ENCODE measurements at regions not wholly inside any gene's neighbourhood (a gene's known extent, or its start where the extent isn't known, plus 50 kb on each side); places are given as distances from the start of the nearest gene placed in this dataset.
"Not testable (repeated sequence)": the region's sequence is repeated elsewhere in the genome, so short reads cannot be mapped to it uniquely, and the experiment has no call there.

DNA sequence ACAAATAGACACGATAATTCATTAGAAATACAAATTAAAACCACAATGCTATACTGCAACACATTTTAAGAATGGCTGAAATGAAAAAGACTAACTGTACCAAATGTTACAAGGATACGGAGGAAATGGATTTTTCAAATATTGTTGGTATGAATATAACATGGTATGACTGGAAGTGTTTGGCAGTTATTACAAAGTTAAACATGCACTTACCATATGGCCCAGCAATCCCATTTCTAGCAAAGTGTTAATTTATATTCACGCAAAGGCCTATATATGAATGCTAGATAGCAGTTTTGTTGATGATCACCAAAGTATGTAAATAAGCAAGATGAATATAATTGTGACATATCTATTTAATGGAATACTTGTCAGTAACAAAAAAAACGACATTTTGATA, 497.8 kb upstream of the FSIP2 start:
- DNase-seq (ENCODE audit: low spot score) = no peak
- intact Hi-C loops (cut with DNase I) = no loop called here

DNA sequence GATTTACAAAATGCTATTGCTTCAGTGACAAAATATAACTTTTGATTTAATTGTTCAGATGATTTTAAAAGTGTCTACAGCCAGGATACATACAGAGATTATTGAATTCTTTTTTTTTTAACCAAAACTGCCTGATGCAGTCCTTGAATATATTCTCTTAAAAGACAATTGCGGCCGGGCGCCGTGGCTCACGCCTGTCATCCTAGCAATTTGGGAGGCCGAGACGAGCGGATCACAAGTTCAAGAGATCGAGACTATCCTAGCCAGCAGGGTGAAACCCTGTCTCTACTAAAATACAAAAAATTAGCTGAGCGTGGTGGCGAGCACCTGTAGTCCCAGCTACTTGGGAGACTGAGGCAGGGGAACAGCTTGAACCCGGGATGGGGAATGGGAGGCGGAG, 497.0 kb upstream of the FSIP2 start:
- intact Hi-C loops (cut with DNase I) = no loop called here
- DNase-seq (ENCODE audit: low spot score) = peak; percentile 36

DNA sequence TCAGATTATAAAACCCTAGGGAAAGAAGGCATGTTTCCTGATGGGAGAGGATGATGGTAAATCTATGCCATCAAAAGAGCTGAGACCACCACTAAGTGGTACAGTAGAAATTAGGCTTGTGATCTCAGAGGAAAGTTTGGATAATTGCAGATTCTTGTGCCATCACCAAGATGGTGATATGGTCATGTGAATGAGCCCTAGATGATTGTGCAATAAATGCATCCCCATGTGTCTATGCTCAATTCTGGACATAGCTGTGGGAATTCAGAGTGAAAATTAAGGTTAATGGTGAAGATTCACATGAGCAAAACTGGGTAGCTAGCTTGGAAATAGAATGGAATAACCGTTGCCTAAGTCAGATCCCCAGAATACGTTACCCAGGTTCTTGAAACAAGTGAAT, 496.1 kb upstream of the FSIP2 start:
- intact Hi-C loops (cut with DNase I) = no loop called here
- DNase-seq (ENCODE audit: low spot score) = no peak

DNA sequence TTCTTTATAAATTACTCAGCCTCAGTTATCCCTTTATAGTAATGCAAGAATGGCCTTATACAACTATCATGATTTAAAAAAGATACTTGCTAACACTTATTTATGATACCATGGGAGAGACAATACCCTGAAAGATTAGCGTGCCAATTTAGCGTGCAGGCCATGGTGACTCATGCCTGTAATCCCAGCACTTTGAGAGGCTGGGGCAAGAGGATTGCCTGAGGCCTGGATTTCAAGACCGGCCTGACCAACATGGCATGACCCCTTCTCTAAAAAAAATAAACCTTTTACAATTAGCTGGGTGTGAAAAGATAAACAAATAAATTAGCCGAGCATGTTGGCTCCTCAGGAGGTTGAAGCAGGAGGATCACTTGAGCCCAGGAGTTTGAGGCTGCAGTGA, 493.4 kb upstream of the FSIP2 start:
- intact Hi-C loops (cut with DNase I) = no loop called here
- DNase-seq (ENCODE audit: low spot score) = no peak

DNA sequence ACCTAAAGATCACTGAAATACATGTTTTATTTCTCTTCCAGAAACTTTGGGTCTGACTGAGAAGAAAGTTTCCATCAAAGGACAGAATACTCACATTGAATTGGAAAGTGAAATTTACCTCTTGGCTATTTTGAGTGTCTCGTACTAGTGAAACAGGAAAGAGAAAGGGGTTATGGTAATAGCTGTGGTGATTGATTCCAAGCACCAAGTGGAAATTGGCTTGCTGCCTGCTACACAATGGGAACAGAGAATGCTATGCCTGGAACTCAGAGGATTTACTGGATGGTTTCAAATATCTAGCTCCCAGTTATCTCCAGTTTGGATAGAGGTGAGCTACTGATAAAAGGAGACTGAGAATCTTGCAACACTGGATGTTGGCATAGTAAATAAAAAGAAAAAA, 492.8 kb upstream of the FSIP2 start:
- no peak for DNase-seq (ENCODE audit: low spot score)
- intact Hi-C loops (cut with DNase I) = no loop called here

DNA sequence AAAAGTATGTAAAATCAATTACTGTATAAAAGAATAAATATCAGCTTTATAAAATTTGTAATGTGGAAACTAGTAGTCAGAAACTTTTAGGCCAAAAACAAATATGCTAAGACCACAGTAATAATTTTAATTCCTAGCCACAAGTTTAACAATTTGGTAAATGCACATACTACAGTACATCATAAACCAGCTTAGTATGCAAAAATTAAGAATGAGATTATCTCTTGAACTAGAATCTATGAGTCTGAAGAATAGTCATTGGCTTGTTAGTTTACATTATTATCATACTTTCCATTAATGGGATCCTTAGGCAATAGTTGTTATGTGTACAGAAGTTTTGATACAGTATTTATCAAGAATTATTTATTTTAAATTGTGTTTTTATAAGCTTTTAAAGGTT, 491.9 kb upstream of the FSIP2 start:
- intact Hi-C loops (cut with DNase I) = no loop called here

DNA sequence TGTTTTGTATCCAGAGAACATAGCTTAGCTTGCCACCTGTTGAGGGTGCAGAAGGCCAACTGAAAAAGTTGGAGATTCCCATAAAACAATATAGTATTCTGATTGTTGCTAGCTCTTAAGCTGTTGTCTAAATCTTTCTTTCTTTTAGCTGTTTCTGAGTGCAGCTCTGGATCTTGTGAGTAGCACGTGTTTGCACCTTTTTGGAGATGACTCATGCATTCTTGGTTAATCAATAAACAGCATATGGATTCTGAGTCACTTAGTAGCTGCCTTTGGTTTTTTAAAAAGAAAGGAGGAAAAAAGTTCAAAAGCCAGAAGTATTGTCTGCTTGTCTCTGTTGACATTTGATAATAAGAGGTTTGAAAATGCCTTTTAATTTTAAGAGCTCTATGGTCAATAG, 483.0 kb upstream of the FSIP2 start:
- no peak for DNase-seq (ENCODE audit: low spot score)
- intact Hi-C loops (cut with DNase I) = no loop called here

More for the DNA sequence above, 491.9 kb upstream of the FSIP2 start:
- no peak for DNase-seq (ENCODE audit: low spot score)

DNA sequence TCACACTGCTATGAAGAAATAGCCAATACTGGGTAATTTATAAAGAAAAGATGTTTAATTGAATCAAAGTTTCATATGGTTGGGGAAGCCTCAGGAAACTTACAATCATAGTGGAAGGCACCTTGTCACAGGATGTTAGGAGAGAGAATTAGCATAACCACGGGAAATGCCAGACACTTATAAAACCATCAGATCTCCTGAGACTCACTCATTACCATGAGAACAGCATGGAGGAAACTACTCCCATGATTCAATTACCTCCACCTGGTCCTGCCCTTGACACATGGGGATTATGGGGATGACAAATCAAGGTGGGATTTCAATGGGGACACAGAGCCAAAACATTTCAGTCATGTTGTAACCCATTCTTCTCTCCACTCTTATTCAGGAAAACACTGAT, 472.9 kb upstream of the FSIP2 start:
- intact Hi-C loops (cut with DNase I) = no loop called here

DNA sequence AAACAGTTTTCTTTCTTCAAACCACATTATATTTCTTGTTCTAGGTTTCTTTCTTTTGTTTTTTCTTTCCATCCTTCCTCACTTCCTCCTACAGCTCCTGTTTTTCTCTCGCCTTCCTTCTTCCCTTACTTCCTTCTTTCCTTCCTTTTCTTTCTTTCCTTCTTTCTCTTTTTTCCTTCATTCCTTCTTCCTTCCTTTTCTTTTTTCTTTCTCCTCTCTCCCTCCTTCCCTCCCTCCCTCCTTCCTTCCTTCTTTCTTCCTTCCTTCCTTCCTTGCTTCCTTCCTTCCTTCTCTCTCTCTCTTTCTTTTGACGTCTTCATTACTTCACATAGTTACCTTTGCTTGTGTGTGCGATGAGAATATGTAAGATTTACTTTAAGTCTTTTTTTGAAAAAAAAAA, 470.0 kb upstream of the FSIP2 start:
- intact Hi-C loops (cut with DNase I) = no loop called here
- no peak for DNase-seq (ENCODE audit: low spot score)

More for the DNA sequence above, 472.9 kb upstream of the FSIP2 start:
- DNase-seq (ENCODE audit: low spot score) = no peak

DNA sequence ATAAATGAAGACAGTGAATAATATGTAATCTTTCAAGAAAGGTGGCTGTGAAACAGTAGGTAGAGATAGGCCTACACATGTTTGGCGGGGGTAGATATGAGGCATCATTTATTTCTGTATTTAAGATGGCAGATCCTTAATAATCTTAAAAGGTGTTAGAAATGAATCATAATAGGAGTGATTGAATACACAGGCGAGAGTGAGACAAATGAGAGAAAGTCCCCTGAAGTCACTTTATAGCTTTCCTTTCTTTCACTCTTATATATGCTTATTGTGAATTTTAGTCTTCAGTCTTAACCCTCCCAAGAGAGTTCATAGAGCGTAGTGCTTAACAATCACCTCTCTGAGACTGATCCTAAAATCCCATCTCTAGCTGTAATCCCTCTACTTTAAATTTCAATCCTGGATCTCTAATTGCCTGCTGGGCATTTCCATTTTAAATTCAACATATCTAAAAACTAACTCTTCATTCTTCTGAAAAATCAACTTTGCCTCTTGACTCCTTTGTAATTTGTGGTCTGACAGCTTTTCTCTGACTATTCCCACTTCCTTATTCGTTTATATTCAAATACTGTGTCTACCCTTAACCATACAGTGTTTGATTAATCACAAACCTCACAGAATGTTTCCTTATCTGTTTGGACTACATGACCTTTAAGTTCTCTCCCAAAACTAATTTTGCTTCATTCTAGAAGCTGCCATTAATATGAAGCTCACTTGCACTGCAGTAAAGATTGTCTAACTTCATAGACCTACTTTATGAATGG, 463.7 kb upstream of the FSIP2 start:
- intact Hi-C loops (cut with DNase I) = no loop called here
- no peak for DNase-seq (ENCODE audit: low spot score)

DNA sequence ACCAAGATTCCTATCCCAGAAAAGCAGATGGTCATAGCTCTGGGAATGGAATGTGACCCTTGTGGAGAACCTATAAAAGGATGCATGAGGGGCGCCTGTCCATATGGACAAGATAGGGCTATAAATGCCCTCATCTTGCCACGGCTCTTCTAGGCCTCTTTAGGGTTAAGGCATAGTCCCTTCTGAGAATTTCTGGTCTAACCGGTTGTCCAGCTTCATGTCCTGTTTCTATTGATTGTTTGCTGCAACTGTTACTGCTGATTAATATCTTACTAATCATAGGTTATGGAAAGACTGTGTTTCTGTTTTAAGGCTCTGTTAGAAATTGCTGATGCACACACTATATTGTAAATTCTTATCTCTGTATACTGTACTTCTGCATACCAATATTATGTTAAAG, 462.6 kb upstream of the FSIP2 start:
- DNase-seq (ENCODE audit: low spot score); intact Hi-C loops (cut with DNase I): not testable (repeated sequence)

DNA sequence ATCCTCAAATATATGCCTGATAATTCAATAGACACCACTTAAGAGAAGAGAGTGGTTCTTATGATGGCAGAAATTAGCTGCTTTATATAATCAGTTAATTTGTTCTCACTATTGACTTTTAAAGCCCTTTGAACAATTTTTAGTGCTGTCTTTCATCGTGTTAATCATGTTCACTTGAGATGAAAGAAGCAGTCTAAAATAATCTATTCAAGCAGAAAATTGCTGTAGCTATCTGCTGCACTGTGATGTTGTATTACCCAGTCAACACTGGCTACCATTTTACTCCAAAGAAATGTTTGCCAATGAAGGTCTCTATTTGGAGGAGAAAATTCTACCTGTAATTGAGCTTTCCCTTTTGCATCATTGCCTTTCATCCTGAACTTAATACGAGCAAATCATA, 459.8 kb upstream of the FSIP2 start:
- intact Hi-C loops (cut with DNase I) = no loop called here
- DNase-seq (ENCODE audit: low spot score) = no peak

DNA sequence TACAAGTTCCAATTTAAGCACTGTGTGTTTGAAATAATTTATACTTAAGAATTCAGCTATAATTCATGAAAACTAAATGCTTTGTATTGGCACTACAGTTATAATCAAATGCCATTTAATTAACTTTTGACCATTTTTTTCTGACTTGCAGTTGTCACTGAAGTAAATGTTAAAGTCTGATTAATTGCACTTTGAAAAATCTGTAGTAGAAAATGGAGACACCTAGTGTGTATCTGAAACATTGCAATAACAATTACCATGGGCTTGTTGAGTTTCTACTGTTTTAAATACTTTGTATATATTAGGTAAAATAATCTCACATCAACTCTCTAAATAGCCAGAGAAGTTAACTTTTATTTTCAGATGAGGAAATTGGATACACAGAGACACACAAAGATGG, 458.6 kb upstream of the FSIP2 start:
- intact Hi-C loops (cut with DNase I) = no loop called here

DNA sequence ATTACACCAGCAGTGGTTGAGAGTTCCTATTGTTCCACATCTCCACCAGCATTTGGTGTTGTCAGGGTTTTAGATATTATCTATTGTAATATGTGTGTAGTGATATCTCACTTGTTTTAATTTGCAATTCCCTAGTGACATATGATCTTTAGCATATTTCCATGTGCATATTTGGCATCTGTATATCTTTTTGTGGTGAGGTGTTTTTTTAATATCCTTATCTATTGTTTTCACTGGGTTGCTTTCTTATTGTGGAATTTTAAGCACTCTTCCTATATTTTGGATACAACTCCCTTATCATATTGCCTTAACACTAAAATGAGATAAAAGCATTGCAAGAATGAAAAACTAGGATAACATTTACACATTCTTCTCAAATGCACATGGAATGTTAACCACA, 453.9 kb upstream of the FSIP2 start:
- intact Hi-C loops (cut with DNase I) = no loop called here
- DNase-seq (ENCODE audit: low spot score) = no peak

More for the DNA sequence above, 458.6 kb upstream of the FSIP2 start:
- no peak for DNase-seq (ENCODE audit: low spot score)

DNA sequence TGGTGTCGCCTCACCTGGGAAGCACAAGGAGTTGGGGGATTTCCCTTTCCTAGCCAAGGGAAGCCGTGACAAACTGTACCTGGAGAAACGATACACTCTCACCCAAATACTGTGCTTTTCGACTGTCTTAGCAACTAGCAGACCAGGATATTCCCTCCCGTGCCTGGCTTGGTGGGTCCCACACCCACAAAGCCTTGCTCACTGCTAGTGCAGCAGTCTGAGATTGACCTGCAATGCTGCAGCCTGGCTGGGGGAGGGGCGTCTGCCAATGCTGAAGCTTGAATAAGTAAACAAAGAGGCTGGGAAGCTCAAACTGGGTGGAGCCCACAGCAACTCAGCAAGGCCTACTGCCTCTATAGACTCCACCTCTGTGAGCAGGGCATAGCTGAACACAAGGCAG, 448.6 kb upstream of the FSIP2 start:
- intact Hi-C loops (cut with DNase I); DNase-seq (ENCODE audit: low spot score): not testable (repeated sequence)

DNA sequence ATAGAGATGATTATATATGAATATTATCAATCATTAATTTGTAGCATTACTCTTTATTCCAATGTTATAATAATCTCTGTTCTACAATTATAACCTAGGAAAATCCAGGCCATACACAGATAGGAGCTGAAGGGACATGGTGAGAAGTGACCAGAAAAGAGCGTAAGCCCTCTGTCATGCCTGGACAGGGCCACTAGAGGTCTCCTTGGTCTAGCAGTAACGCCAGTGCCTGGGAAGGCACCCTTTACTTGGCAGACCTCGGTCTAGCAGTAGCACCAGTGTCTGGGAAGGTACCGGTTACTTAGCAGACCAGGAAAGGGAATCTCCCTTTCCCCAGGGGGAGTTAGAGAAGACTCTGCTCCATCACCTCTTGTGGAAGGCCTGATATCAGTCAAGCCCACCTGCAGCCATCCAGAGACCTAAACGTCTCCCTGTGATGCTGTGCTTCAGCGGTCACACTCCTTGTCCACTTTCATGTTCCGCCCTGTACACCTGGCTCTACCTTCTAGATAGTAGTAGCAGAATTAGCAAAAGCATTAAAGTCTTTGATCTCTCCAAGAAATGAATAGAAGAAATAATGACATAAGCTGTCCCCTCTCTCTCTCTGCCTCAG, 447.5 kb upstream of the FSIP2 start:
- intact Hi-C loops (cut with DNase I) = no loop called here
- DNase-seq (ENCODE audit: low spot score) = no peak

DNA sequence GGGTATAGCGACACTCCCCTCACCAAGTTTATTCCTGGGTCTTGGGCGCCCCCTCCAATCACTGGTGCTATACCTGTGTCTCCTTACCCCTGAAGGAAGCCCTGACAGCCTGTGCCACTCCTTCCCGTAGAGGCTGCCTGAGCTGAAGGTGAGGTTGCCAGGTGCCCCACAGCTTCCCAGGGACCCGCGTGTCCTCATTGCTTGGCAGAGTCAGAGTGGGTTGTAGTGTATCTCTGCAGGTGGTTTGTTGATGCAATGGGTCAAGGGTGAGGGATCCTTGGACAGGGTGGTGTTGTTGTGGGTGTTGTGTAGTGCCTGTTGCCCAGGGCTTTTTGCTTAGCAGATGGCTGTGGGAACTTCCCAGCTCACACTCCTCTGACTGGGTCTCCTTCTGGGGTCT, 438.7 kb upstream of the FSIP2 start:
- intact Hi-C loops (cut with DNase I) = no loop called here
- DNase-seq (ENCODE audit: low spot score) = no peak

DNA sequence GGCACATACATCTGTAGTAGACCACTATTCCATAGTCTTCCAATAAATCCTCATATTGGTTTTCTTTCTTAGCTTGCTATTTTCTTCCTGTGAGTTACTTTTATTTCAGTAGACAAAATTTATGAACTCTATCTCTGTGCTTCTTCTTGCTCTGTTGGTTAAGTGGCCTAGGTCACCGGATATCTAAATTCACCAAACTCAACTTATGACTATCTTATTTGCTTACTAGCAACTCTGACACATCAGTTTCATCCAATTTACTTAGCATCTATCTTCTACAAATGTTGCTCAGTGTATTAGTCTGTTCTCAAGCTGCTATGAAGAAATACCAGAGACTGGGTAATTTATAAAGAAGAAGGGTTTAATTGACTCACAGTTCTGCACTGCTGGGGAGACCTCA, 432.5 kb upstream of the FSIP2 start:
- DNase-seq (ENCODE audit: low spot score) = no peak
- intact Hi-C loops (cut with DNase I) = no loop called here

DNA sequence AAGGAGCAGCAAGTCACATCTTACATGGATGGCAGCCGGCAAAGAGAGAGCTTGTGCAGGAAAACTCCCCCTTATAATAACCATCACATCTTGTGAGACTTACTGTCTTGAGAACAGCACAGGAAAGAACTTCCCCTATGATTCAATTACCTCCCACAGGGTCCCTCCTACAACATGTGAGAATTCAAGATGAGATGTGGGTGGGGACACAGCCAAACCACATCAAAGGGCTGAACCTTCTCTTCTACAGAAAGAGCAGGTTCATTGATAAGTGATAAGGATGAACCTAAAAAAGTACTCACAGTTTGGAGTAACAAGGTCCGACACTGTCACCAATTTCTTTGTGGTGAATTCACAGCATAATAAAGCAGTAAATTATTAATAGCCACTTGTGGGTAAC, 422.2 kb upstream of the FSIP2 start:
- DNase-seq (ENCODE audit: low spot score) = no peak
- intact Hi-C loops (cut with DNase I) = loop anchor here in 1 of 2 donors (10.0 kb wide), 1 partner anchor 278 kb away; no protein-coding TSS in a partner anchor

DNA sequence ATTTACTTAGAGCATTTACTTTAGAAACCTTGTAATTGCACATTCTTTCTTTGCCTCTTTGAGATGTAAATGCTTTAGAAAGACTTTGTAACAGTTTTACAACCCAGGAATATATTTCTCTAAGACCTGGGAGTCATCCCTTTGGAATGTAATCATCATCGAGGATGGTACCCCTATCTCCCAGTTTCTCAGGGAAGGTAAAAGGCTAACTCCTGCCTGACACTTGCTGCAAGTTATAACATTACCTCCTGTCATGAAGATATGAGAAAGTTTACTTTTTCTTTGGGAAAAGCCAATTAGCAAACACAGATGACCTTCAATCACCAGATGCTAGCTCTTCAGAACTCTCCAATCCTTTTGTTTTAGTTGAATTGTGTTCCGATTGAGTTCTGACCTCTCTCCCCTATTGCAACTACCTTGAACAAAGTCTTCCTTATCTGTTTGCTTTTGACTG, 420.3 kb upstream of the FSIP2 start:
- intact Hi-C loops (cut with DNase I) = loop anchor here in 1 of 2 donors (10.0 kb wide), 1 partner anchor 277 kb away; no protein-coding TSS in a partner anchor
- DNase-seq (ENCODE audit: low spot score) = no peak

DNA sequence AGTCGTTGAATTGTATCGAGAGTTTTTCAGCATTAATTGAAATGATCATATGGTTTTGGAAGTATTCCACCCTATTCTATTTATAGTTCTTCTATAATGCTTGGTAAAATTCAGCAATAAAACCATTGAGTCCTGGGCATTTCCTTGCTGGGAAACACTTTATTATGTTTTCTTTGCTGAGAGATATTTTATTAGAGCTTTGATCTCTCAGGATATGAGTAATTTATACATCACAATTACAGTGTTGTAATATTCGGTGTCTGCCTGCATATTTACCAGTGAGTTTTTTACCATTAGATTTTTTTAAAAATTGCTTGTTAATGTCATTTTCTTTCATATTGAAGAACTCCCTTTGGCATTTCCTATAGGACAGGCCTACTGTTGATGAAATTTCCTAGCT, 402.7 kb upstream of the FSIP2 start:
- intact Hi-C loops (cut with DNase I) = no loop called here

More for the DNA sequence above, 402.7 kb upstream of the FSIP2 start:
- no peak for DNase-seq (ENCODE audit: low spot score)
